ENCODE measurements at regions not wholly inside any gene's neighbourhood (a gene's known extent, or its start where the extent isn't known, plus 50 kb on each side); places are given as distances from the start of the nearest gene placed in this dataset.

DNA sequence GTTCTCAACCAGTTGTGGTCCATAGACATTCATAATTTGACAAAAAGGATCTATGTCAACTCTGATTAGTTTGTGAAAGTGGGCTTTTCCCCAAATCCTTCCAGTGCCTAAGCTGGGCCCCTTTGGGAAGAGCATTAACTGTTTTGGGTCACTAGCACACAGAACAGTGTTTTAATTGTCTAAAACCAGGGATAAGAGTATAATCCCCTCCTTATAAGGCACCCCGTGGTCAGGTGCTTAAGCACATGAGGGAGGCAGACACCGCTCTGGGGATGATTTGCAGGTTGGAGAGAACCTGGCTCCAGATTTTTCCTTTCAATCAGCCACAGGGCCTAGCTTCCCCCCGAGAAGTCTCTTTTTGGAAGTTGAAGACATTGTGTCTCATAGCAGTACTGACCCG, 53.6 kb upstream of the RFX8 start:
- H3K9me3 ChIP-seq (ENCODE audit: insufficient read depth, low read depth, low read length): no peaks in the 10 kb centered on the region
- no peak overlapping the region for H3K9ac ChIP-seq (ENCODE audit: low read length)
- DNase-seq (ENCODE audit: low read depth) (no peak), FAIRE-seq (no peak)
- H3K36me3 ChIP-seq (ENCODE audit: insufficient read depth, low read length): no peaks in the 10 kb centered on the region
- H3K27ac Mint-ChIP-seq (ENCODE audit: unreplicated experiment): no peak overlapping the region
- no peaks in the 10 kb centered on the region for H3K9me3 Mint-ChIP-seq (ENCODE audit: unreplicated experiment)
- H3K4me2 ChIP-seq (ENCODE audit: low read length): no peak overlapping the region
- TF ChIP-seq EZH2 (IDR thresholded peaks at IDR 0.05; ENCODE audit: insufficient read depth, low read length) (no peak), CTCF (IDR thresholded peaks at IDR 0.05; ENCODE audit: insufficient read depth, low read depth, low read length) (no peak)
- no peaks in the 10 kb centered on the region for H3K4me1 ChIP-seq (ENCODE audit: insufficient read depth, low read length)
- H3K4me3 ChIP-seq (ENCODE audit: insufficient read depth, low read depth, low read length): no peak overlapping the region
- H4K20me1 ChIP-seq (ENCODE audit: insufficient read depth, low read length): no peaks in the 10 kb centered on the region
- no peak overlapping the region for H2AFZ ChIP-seq (ENCODE audit: low read depth, low read length)
- no peaks in the 10 kb centered on the region for H3K4me1 Mint-ChIP-seq (ENCODE audit: low read depth, unreplicated experiment)
- H3K27me3 ChIP-seq (ENCODE audit: insufficient read depth, low read length): no peaks in the 10 kb centered on the region
- H3K79me2 ChIP-seq (ENCODE audit: insufficient read depth, low read length): no peaks in the 10 kb centered on the region
- H3K36me3 Mint-ChIP-seq (ENCODE audit: low read depth, unreplicated experiment): peaks cover 4% of the 10 kb centered on the region
- peaks cover 18% of the 10 kb centered on the region for H3K27me3 Mint-ChIP-seq (ENCODE audit: low read depth, unreplicated experiment)
- no peak overlapping the region for H3K4me3 Mint-ChIP-seq (ENCODE audit: unreplicated experiment)
- H3K27ac ChIP-seq (ENCODE audit: low read depth, low read length): no peak overlapping the region

- H3K9me3 ChIP-seq (ENCODE audit: insufficient read depth, low read depth, low read length): no peaks in the 10 kb centered on the region
- H3K27me3 Mint-ChIP-seq (ENCODE audit: low read depth, unreplicated experiment): peaks cover 18% of the 10 kb centered on the region
- no peaks in the 10 kb centered on the region for H3K79me2 ChIP-seq (ENCODE audit: insufficient read depth, low read length)
- H3K4me2 ChIP-seq (ENCODE audit: low read length): no peak overlapping the region
- H3K27ac ChIP-seq (ENCODE audit: low read depth, low read length): no peak overlapping the region
- H3K4me3 ChIP-seq (ENCODE audit: insufficient read depth, low read depth, low read length): no peak overlapping the region
- no peak overlapping the region for H3K27ac Mint-ChIP-seq (ENCODE audit: unreplicated experiment)
- H3K4me1 ChIP-seq (ENCODE audit: insufficient read depth, low read length): peaks cover 10% of the 10 kb centered on the region
- no peak for DNase-seq (ENCODE audit: low read depth)
- no peaks in the 10 kb centered on the region for H3K9me3 Mint-ChIP-seq (ENCODE audit: unreplicated experiment)
- no peaks in the 10 kb centered on the region for H4K20me1 ChIP-seq (ENCODE audit: insufficient read depth, low read length)
- no peak overlapping the region for H3K4me3 Mint-ChIP-seq (ENCODE audit: unreplicated experiment)
- TF ChIP-seq EZH2 (IDR thresholded peaks at IDR 0.05; ENCODE audit: insufficient read depth, low read length) (no peak), CTCF (IDR thresholded peaks at IDR 0.05; ENCODE audit: insufficient read depth, low read depth, low read length) (no peak)
- H3K4me1 Mint-ChIP-seq (ENCODE audit: low read depth, unreplicated experiment): peaks cover 6% of the 10 kb centered on the region
- peaks cover 4% of the 10 kb centered on the region for H3K36me3 Mint-ChIP-seq (ENCODE audit: low read depth, unreplicated experiment)
- no peak overlapping the region for H2AFZ ChIP-seq (ENCODE audit: low read depth, low read length)
- no peak overlapping the region for H3K9ac ChIP-seq (ENCODE audit: low read length)
- H3K36me3 ChIP-seq (ENCODE audit: insufficient read depth, low read length): no peaks in the 10 kb centered on the region
- FAIRE-seq: no peak
- no peaks in the 10 kb centered on the region for H3K27me3 ChIP-seq (ENCODE audit: insufficient read depth, low read length)
Measured at GRCh38 chr2:101524806-101525430, 50.0 kb upstream of the RFX8 start.

Data from astrocyte (in vitro differentiated cells and primary cell).